H1 (cell line): ENCODE measurements at regions not wholly inside any gene's neighbourhood (a gene's known extent, or its start where the extent isn't known, plus 50 kb on each side); places are given as distances from the start of the nearest gene placed in this dataset.

Experiments used
- CTCF ChIA-PET: fragments of 300-600 bp; sonication (Branson Sonifier 250); formaldehyde crosslinking; loops from one replicate; lab custom pipeline; 2021; ENCODE audit not compliant: partially characterized antibody; lab: Charles Lee
- POLR2A ChIA-PET: fragments of 300-600 bp; sonication (Branson Sonifier 250); formaldehyde crosslinking; loops from one replicate; lab custom pipeline; 2021; ENCODE audit warnings: inconsistent platforms; ENCODE audit not compliant: partially characterized antibody; lab: Charles Lee
- DNase-seq, 2 experiments: peaks; one replicate each; pipeline versions ENCODE4 v3.0.0 to v3.0.0-alpha.2; 2010 to 2022; ENCODE audit warnings: low spot score in 2 of 2, low read depth in 1 of 2, mixed read lengths in 1 of 2
- FAIRE-seq: peaks from 2 replicates; lab custom pipeline; 2011; peaks lifted over from hg19 to GRCh38; lab: Jason Lieb, UNC
- H2AFZ ChIP-seq: 2 replicates; pipeline ENCODE4 v1.8.1; 2012; ENCODE audit warnings: low read length, inconsistent platforms
- H2AK5ac ChIP-seq: 2 replicates; pipeline ENCODE4 v1.6.1; 2013; ENCODE audit warnings: low read depth, low read length
- H2BK120ac ChIP-seq: replicated peaks from 2 replicates; pipeline ENCODE3; 2013; ENCODE audit warnings: low read depth, low read length, inconsistent platforms
- H2BK12ac ChIP-seq: 2 replicates; pipeline ENCODE4 v1.6.1; 2013; ENCODE audit warnings: low read depth, low read length
- H2BK15ac ChIP-seq: 2 replicates; pipeline ENCODE4 v1.6.1; 2013; ENCODE audit warnings: low read length
- H2BK20ac ChIP-seq: 2 replicates; pipeline ENCODE4 v1.6.1; 2013; ENCODE audit warnings: low read length
- H2BK5ac ChIP-seq: 2 replicates; pipeline ENCODE4 v1.6.1; 2013; ENCODE audit warnings: low read depth, low read length
- H3K14ac ChIP-seq: 2 replicates; pipeline ENCODE4 v1.6.1; 2013; ENCODE audit warnings: inconsistent platforms; ENCODE audit not compliant: insufficient read length
- H3K18ac ChIP-seq: 2 replicates; pipeline ENCODE4 v1.6.1; 2013; ENCODE audit warnings: low read length; ENCODE audit errors: extremely low read depth
- H3K23ac ChIP-seq: 2 replicates; pipeline ENCODE4 v1.6.1; 2013; ENCODE audit warnings: inconsistent platforms; ENCODE audit not compliant: insufficient read length
- H3K23me2 ChIP-seq: 2 replicates; pipeline ENCODE4 v1.6.1; 2013; ENCODE audit warnings: low read depth, low read length
- H3K27ac ChIP-seq: 2 replicates; pipeline ENCODE4 v1.6.1; 2011; ENCODE audit warnings: low read depth, low read length, inconsistent platforms
- H3K27me3 ChIP-seq, 4 experiments: replicated peaks in 1 of 4; 1 replicate in 1 of 4; 2 replicates in 3 of 4; pipeline versions ENCODE4 v1.6.1 to v1.8.1; 2011 to 2013; ENCODE audit warnings: low read length in 3 of 4, mild to moderate bottlenecking in 3 of 4, inconsistent platforms in 2 of 4, mixed read lengths in 2 of 4, moderate library complexity in 1 of 4; ENCODE audit not compliant: control insufficient read depth in 3 of 4, insufficient read depth in 3 of 4; ENCODE audit errors: extremely low read depth in 1 of 4
- H3K36me3 ChIP-seq, 4 experiments: 2 replicates each; pipeline versions ENCODE4 v1.6.1 to v1.8.1; 2011 to 2013; ENCODE audit warnings: mild to moderate bottlenecking in 4 of 4, low read length in 3 of 4, moderate library complexity in 2 of 4, control low read depth in 1 of 4, inconsistent platforms in 1 of 4; ENCODE audit not compliant: insufficient read depth in 4 of 4, control insufficient read depth in 2 of 4
- H3K4ac ChIP-seq: replicated peaks from 2 replicates; pipeline ENCODE3; 2013; ENCODE audit warnings: low read length, low read depth, mixed read lengths, inconsistent platforms; ENCODE audit not compliant: insufficient read length
- H3K4me1 ChIP-seq, 4 experiments: replicated peaks in 1 of 4; 1 replicate in 1 of 4; 2 replicates in 3 of 4; pipeline versions ENCODE4 v1.6.1 to v1.8.1; 2011 to 2013; ENCODE audit warnings: low read length in 3 of 4, inconsistent platforms in 2 of 4, mixed read lengths in 1 of 4; ENCODE audit not compliant: insufficient read depth in 4 of 4, control insufficient read depth in 3 of 4
- H3K4me2 ChIP-seq, 2 experiments: 2 replicates each; pipeline versions ENCODE4 v1.6.1 to v1.8.1; 2011 to 2013; ENCODE audit warnings: low read depth in 2 of 2, low read length in 2 of 2, control low read depth in 1 of 2, inconsistent platforms in 1 of 2, mild to moderate bottlenecking in 1 of 2; ENCODE audit not compliant: insufficient read depth in 1 of 2
- H3K4me3 ChIP-seq, 4 experiments: fragments of 200-600, 300-600 bp in 1 of 4; sonication (generic), shearing (Covaris generic), sonication (Bioruptor Twin) in 1 of 4; 2 replicates each; pipeline versions ENCODE4 v1.5.1 to v1.8.1; 2011 to 2016; ENCODE audit warnings: low read length in 4 of 4, low read depth in 3 of 4, control low read depth in 2 of 4, inconsistent platforms in 2 of 4, mild to moderate bottlenecking in 2 of 4, mixed read lengths in 1 of 4, moderate library complexity in 1 of 4; ENCODE audit not compliant: insufficient read depth in 2 of 4; ENCODE audit errors: extremely low read depth in 1 of 4
- H3K56ac ChIP-seq: replicated peaks from 2 replicates; pipeline ENCODE3; 2013; ENCODE audit warnings: low read depth, mild to moderate bottlenecking, mixed read lengths, low read length, inconsistent platforms; ENCODE audit not compliant: insufficient read length
- H3K79me1 ChIP-seq: 2 replicates; pipeline ENCODE4 v1.6.1; 2013; ENCODE audit warnings: low read depth, low read length, control low read depth
- H3K79me2 ChIP-seq, 2 experiments: 2 replicates each; pipeline versions ENCODE4 v1.6.1 to v1.8.1; 2012 to 2013; ENCODE audit warnings: low read length in 2 of 2, mild to moderate bottlenecking in 2 of 2, inconsistent platforms in 1 of 2; ENCODE audit not compliant: insufficient read depth in 2 of 2, control insufficient read depth in 1 of 2
- H3K9ac ChIP-seq, 4 experiments: replicated peaks in 1 of 4; 1 replicate in 1 of 4; 2 replicates in 3 of 4; pipeline versions ENCODE4 v1.6.1 to v1.8.1; 2011 to 2013; ENCODE audit warnings: low read depth in 3 of 4, low read length in 3 of 4, control low read depth in 2 of 4, mild to moderate bottlenecking in 2 of 4, moderate library complexity in 2 of 4, inconsistent platforms in 1 of 4; ENCODE audit errors: extremely low read depth in 1 of 4
- H3K9me3 ChIP-seq, 2 experiments: 2 replicates each; pipeline versions ENCODE4 v1.6.1 to v1.8.1; 2012 to 2013; ENCODE audit warnings: mild to moderate bottlenecking in 2 of 2, moderate library complexity in 2 of 2, control low read depth in 1 of 2, inconsistent platforms in 1 of 2, low read depth in 1 of 2, low read length in 1 of 2, mixed read lengths in 1 of 2; ENCODE audit not compliant: insufficient read depth in 2 of 2
- H4K20me1 ChIP-seq, 2 experiments: replicated peaks in 1 of 2; 2 replicates each; pipeline versions ENCODE3 to v1.8.1; 2011 to 2013; ENCODE audit warnings: inconsistent platforms in 2 of 2, low read length in 2 of 2, mild to moderate bottlenecking in 1 of 2; ENCODE audit not compliant: insufficient read depth in 2 of 2, control insufficient read depth in 1 of 2
- H4K5ac ChIP-seq: 2 replicates; pipeline ENCODE4 v1.6.1; 2013; ENCODE audit warnings: low read length, low read depth, mixed read lengths, inconsistent platforms; ENCODE audit not compliant: insufficient read length
- H4K8ac ChIP-seq: 2 replicates; pipeline ENCODE4 v1.8.0; 2013; ENCODE audit warnings: mild to moderate bottlenecking, moderate library complexity, low read length, inconsistent platforms; ENCODE audit not compliant: insufficient read depth; ENCODE audit errors: extremely low read depth
- H4K91ac ChIP-seq: replicated peaks from 2 replicates; pipeline ENCODE3; 2013; ENCODE audit warnings: low read length, mixed read lengths, inconsistent platforms; ENCODE audit not compliant: insufficient read length
- BACH1 ChIP-seq: IDR thresholded peaks from 2 replicates; pipeline ENCODE4 v1.6.1; 2012; ENCODE audit warnings: low read length, improper control_type of control experiment
- CBX5 ChIP-seq: fragments of 300-800, 300-1000 bp; sonication (generic); IDR thresholded peaks from 2 replicates; pipeline ENCODE4 v1.7.1; 2016; ENCODE audit warnings: antibody characterized with exemption, low read length, low read depth
- CHD2 ChIP-seq: IDR thresholded peaks from 2 replicates; pipeline ENCODE4 v1.6.1; 2012; ENCODE audit warnings: low read length, improper control_type of control experiment
- CTBP2 ChIP-seq: IDR thresholded peaks from 2 replicates; pipeline ENCODE4 v1.7.0; 2011; ENCODE audit warnings: borderline replicate concordance, mild to moderate bottlenecking, moderate library complexity, mixed read lengths, low read length; ENCODE audit not compliant: insufficient read depth, insufficient read length
- KDM4A ChIP-seq: IDR thresholded peaks from one replicate; pipeline ENCODE4 v1.7.1; 2012; ENCODE audit warnings: low read depth, mild to moderate bottlenecking, moderate library complexity, low read length, inconsistent platforms; ENCODE audit not compliant: severe bottlenecking
- NRF1 ChIP-seq: IDR thresholded peaks from 2 replicates; pipeline ENCODE4 v1.6.1; 2011; ENCODE audit warnings: mild to moderate bottlenecking, low read depth, low read length, improper control_type of control experiment
- POLR2A ChIP-seq, 2 experiments: IDR thresholded peaks; 1 replicate in 1 of 2; 2 replicates in 1 of 2; pipeline ENCODE4 v1.6.1; 2011; ENCODE audit warnings: low read depth in 2 of 2, low read length in 2 of 2, mild to moderate bottlenecking in 2 of 2; ENCODE audit errors: control extremely low read depth in 1 of 2
- POLR2AphosphoS5 ChIP-seq: IDR thresholded peaks from 2 replicates; pipeline ENCODE4 v1.6.1; 2011; ENCODE audit warnings: low read depth, low read length
- POU5F1 ChIP-seq: IDR thresholded peaks from 2 replicates; pipeline ENCODE4 v1.6.1; 2011; ENCODE audit warnings: low read depth, mild to moderate bottlenecking, low read length, moderate library complexity
- RAD21 ChIP-seq, 2 experiments: IDR thresholded peaks in 1 of 2; conservative IDR thresholded peaks in 1 of 2; 2 replicates each; pipeline ENCODE4 v1.6.1; 2011; ENCODE audit warnings: low read depth in 2 of 2, low read length in 2 of 2, improper control_type of control experiment in 1 of 2, inconsistent platforms in 1 of 2, mild to moderate bottlenecking in 1 of 2, moderate library complexity in 1 of 2
- RXRA ChIP-seq: IDR thresholded peaks from 2 replicates; pipeline ENCODE4 v1.6.1; 2011; ENCODE audit warnings: low read depth, mild to moderate bottlenecking, low read length, moderate library complexity; ENCODE audit not compliant: insufficient read depth
- TAF7 ChIP-seq: optimal IDR thresholded peaks from 2 replicates; pipeline ENCODE3; 2011; ENCODE audit warnings: low read depth, mild to moderate bottlenecking, inconsistent platforms, low read length, moderate library complexity, borderline replicate concordance
- YY1 ChIP-seq: IDR thresholded peaks from 2 replicates; pipeline ENCODE4 v1.6.1; 2011; ENCODE audit warnings: low read depth, mild to moderate bottlenecking, low read length
- WGBS, 2 experiments: shearing (Covaris generic) in 1 of 2; methylation state at CpG; one replicate each; pipeline versions ENCODE4 v1.1.6 to v1.1.7; 2013 to 2015; ENCODE audit warnings: low lambda C conversion rate in 2 of 2, mixed read lengths in 2 of 2, inconsistent platforms in 1 of 2, low coverage in 1 of 2, missing lambda C conversion rate in 1 of 2; ENCODE audit not compliant: insufficient replicate concordance in 2 of 2, insufficient coverage in 1 of 2, insufficient read length in 1 of 2; ENCODE audit errors: extremely low coverage in 1 of 2, missing lambda C conversion rate in 1 of 2; 5-methylcytosine and 5-hydroxymethylcytosine counted together

- CTCF ChIA-PET, result no interaction called here
- 83% methylated on average over 2 of the region's 2 CpGs; no CpG with 5 or more reads in 1 of the 2 experiments for WGBS, 2 experiments
- H2AK5ac ChIP-seq, result no peak overlapping the region
- TF ChIP-seq NRF1, result no peak
- no peak for TF ChIP-seq CTBP2
- TF ChIP-seq KDM4A, result no peak
- no peak for TF ChIP-seq CHD2
- no peak for TF ChIP-seq POU5F1
- no peak for TF ChIP-seq RXRA
- no peak for TF ChIP-seq POLR2A (IDR thresholded peaks at IDR 0.05; ENCODE audit: control extremely low read depth in 1 of 2, low read depth in 2 of 2, low read length in 2 of 2)
- TF ChIP-seq CBX5, result no peak
- TF ChIP-seq RAD21 (IDR thresholded peaks at IDR 0.05 in 1 of 2, conservative IDR thresholded peaks at IDR 0.05 in 1 of 2; ENCODE audit: low read depth in 2 of 2, low read length in 2 of 2), result no peak
- no peak for TF ChIP-seq POLR2AphosphoS5
- TF ChIP-seq YY1, result no peak
- TF ChIP-seq BACH1, result no peak
- no peak for TF ChIP-seq TAF7
Measured at GRCh38 chr4:161186750-161187149, 977.0 kb downstream of the FSTL5 start.

More at GRCh38 chr4:161186750-161187149, 977.0 kb downstream of the FSTL5 start:
- Histone ChIP-seq H3K9ac (no peak overlapping the region), H2BK20ac (no peak overlapping the region), H2BK12ac (no peak overlapping the region), H2BK5ac (no peak overlapping the region), H3K4me3 (no peak overlapping the region), H3K79me2 (no peaks in the 10 kb centered on the region), H3K18ac (no peak overlapping the region), H3K4me2 (no peak overlapping the region), H3K9me3 (no peaks in the 10 kb centered on the region), H4K8ac (no peak overlapping the region), H2AFZ (no peak overlapping the region), H3K36me3 (no peaks in the 10 kb centered on the region), H4K91ac (no peak overlapping the region), H3K23me2 (no peaks in the 10 kb centered on the region), H3K56ac (no peak overlapping the region), H3K27me3 (no peaks in the 10 kb centered on the region), H3K27ac (no peak overlapping the region), H4K5ac (no peak overlapping the region), H3K4me1 (peaks cover 0 to 10% (median 2%) of the 10 kb centered on the region in 4 experiments; a peak in 4 of 7 replicates), H3K4ac (no peak overlapping the region), H2BK15ac (no peak overlapping the region), H4K20me1 (no peaks in the 10 kb centered on the region), H3K23ac (no peak overlapping the region), H2BK120ac (no peak overlapping the region), H3K79me1 (no peaks in the 10 kb centered on the region), H3K14ac (no peak overlapping the region)
- DNase-seq, result no peak
- FAIRE-seq, result no peak
- POLR2A ChIA-PET, result no interaction called here
